T-helper 1 cell (primary cell): ENCODE measurements at regions not wholly inside any gene's neighbourhood (a gene's known extent, or its start where the extent isn't known, plus 50 kb on each side); places are given as distances from the start of the nearest gene placed in this dataset.
"Not testable (repeated sequence)": the region's sequence is repeated elsewhere in the genome, so short reads cannot be mapped to it uniquely, and the experiment has no call there.

Experiments used
- DNase-seq, 5 donors: peaks; one replicate each; pipeline ENCODE4 v3.0.0-alpha.2; 2012 to 2020

DNA sequence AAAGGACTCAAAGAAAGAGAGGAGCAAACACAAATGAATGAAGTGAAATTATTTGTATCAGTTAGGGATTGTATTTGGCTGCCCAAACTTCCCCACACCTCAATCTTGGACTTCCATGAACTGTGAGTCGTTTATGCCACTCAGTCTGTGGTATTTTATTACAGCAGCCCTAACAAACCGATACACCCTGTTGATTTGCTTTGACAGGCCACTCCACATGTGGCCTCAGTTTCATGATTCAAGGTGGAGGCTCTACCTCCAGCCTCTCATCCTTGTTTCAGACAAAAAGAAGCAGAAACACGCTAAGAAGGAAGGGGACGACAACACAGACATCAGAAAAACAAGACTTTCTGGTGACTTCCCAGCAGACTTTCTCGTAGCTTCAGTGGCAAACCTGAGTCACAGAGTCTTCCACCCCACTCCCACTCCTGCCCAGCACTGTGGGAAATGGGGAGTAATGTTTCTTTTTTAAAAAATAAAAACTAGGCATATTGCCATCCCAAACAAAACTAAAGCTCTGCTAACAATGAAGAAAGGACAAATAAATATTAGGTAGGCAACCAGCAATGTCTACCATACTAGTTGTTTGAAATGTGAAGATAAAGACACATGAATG, 52.2 kb upstream of the ABCA1 start:
- DNase-seq = no peak

- DNase-seq = no peak
These were observed 53.7 kb upstream of the ABCA1 start for GRCh38 chr9:104981543-104982129.

DNA sequence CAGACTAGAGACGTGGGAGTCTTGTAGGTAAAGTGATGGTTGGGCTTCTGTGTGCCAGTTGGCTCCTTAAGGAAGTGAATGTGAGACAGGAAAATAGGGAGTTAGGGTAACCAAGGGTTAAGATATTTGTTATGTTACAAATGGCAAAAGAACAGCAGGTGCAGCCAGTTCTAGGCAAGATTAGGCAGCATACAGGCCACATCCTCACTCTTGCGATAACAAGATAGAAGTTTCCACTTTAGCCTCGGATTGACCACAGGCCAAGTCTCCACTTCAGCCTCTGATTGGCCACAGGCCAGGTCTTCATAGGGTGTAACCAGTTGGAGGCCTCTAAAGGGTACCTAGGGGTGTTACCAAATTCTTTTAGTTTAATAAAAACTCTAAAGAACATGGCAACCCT, 54.6 kb upstream of the ABCA1 start:
- DNase-seq = no peak

GRCh38 chr9:104983491-104983890, 55.5 kb upstream of the ABCA1 start:
- no peak for DNase-seq

DNA sequence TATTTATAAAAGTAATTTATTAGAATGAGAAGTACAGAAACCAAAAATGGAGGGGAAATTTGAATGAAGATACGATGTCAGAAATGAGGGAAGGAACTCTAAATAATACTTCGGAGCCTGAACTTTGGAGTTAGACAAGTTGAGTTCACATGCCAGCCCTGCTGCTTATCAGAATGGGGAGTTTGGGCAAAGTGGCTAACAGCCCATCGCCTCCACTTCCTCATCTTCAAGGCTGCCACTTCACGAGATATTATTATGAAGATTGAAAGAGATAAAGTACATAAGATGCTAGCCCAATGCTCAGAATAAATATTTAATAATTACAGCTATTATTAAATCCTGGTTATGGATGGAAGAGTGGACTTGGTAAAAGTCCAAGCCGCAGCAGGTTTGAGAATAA, 56.2 kb upstream of the ABCA1 start:
- DNase-seq = no peak

DNA sequence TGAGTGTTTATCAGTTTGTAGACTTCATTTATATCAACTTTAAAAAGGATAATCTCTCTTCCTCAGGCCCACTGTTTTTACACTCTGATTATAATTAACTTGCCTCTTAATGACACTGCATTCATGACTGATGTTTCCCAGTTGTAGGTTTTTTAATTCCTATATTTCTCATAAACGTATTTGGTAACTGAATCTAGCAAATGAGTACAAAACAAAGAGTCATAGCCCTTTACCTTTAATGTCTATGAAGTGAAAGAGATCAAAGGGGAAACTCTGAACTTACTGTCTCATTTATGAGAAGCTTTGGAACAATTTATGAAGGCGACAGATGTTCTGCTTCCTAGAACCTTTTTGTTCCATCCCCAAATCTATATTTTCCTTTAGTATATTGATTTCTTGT, 56.6 kb upstream of the ABCA1 start:
- DNase-seq = no peak

DNA sequence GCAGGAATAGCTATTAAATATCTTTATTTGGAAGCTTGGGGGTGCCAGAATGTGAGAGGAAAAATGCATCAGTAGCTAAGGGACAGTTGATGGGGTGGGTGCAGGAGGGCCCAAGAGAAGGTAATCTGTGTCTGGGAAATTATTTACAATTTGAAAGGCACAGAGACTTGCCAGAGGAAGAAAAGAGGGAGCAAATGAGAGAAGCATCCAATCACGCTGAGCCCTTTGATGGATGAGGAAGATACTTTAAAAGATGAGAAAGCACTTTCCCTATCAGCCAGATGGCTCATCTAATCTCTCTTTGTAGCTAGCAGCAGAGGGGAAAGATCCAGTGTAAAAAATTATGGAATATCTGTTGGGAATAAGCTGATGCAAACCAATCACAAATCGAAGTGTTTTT, 57.0 kb upstream of the ABCA1 start:
- no peak for DNase-seq

DNA sequence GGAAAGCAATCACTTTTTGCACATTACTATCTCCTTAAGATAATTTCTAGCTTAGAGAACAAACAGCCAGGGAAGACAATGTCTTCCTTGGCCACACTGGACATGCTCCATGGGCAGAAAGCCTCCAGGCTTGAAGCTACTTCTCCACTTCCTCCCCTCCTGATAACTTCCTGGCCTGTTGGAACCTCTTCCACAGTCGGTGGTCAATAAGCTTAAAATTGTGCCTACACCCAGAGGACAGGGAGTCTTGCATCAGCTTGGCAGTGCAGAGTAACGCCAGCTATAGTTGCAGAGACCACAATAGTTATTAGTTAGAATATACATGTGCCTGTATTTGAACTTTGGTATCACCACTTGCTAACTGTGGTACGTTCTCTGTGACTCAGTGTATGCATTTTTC, 58.1 kb upstream of the ABCA1 start:
- DNase-seq = no peak

DNA sequence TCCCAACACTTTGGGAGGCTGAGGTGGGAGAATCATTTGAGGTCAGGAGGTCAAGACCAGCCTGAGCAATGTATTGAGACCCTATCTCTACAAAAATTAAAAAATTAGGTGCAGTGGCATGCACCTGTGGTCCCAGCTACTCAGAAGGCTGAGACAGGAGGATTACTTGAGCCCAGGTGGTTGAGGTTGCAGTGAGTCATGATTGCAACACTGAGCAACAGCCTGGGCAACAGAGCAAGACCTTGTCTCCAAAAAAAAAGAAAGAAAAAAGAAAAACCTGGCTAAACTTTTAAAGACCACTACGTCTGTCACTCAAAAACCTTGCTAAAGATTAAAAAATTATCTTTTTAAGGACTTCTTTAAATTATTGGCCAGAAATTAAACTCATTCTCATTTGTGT, 59.8 kb upstream of the ABCA1 start:
- DNase-seq = peak in 1 of 5 donors; percentile 59

GRCh38 chr9:104988539-104988938, 60.6 kb upstream of the ABCA1 start:
- DNase-seq = no peak

DNA sequence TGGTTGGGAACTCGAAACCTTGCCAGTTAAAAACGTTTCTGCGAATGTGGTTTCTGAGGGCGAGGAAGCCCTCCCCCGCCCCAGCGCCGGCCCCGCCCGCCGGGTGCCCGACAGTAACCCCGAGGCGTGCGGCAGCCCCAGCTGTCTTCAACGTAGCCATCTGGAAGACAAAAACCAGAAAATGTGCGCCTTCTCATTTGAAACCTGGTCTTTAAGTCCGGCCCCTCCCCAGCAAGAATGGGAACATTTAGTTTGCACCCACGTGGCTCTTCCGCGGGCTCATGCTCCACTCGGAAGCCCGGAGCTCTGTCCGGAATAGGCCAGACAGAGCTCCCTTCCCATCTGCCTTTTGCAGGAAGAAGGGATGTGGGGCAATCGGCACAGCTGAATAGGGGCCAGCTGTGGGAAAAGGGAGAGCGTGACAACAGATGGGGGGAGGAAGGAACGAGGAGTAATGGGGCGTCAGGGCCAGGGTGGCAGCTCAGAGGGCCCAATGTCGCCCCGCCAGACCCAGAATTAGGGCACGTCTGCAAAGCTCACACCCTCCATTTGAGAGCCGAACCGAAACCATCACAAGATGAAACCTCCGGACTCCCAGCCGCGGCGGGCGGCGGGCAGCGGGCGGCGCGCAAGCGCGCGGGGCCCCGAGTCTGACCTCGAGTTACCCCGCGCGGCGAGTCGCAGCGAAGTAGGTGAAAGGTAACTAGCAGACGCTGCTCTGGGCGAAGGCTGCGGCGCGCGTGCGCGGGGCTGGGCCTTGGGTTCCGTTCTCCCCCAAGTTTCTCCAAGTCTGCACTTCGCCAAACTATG, 63.4 kb upstream of the ABCA1 start:
- peak; percentile 71 to 97 (median 76) for DNase-seq

DNA sequence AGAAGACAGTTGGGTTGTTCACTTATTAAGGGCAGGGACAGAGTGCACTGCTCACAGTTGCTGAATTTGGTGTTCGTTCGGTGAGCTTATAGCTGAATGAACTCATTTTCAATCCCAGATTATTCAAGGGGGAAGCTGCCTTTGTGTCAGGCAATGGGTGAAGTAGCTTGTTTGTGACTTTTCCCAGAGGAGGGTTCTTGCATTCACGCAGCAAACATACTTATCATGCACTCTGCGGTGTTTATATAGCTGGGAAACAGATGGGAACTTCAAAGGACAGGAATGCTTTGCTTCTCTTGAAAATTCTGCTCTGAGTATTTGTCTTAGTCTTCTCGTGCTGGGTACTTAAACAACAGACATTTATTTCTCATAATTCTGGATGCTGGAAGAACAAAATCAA, 64.7 kb upstream of the ABCA1 start:
- no peak for DNase-seq

DNA sequence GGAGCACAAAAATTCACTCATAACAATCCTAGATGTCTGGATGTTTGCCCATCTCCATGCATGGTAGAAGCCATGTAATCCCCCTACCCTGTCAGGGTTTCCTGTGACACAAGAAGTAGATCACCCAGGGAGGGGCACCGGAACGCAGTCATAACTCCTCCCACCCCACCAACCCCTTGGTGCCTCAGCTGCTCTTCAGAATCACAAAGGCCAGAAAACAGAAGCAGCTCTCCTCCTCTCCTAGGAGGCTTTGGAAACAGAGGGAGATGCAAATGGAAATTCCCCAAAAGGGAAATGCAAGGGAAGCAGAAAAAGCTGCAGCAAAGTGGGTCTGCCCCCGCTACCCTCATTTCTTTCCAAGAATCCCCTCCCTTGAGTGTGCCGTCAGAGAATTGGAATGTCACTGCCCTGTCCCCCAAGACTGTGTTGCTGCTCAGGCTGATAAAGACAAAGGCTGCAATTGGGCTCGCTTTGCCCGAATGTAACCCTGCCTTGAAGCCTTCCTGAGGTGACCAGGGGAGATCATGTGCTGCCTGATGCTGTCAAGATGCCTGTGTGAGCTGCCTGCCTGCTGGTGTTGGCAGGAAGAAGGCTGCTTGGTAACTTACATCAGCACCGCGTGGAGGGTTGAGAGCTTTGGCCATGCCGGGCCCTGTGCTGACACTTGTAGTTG, 65.5 kb upstream of the ABCA1 start:
- DNase-seq = peak in 1 of 5 donors; percentile 68

DNA sequence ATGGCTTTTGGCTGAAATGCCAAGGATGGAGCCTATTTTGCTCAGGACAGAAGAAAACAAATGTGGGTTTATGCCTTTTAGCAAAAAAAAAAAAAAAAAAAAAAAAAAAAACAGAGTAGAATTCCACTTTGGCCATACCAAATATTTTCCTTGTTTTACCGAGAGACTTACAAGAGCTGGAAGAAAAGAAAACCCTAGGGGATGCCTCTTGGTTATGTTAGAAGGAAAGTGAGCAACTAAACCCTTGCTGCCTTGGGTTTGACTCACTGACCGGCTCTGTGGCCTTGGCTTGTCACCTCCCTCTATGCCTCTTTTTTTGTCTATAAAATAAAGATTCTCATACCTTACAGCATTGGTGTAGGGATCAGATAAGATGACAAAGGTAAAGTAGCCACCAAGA, 69.6 kb upstream of the ABCA1 start:
- no peak for DNase-seq

- DNase-seq = no peak
These were observed 71.2 kb upstream of the ABCA1 start for GRCh38 chr9:104999136-104999535.

- not testable (repeated sequence) for DNase-seq
These were observed 72.6 kb upstream of the ABCA1 start for GRCh38 chr9:105000529-105000928.

DNA sequence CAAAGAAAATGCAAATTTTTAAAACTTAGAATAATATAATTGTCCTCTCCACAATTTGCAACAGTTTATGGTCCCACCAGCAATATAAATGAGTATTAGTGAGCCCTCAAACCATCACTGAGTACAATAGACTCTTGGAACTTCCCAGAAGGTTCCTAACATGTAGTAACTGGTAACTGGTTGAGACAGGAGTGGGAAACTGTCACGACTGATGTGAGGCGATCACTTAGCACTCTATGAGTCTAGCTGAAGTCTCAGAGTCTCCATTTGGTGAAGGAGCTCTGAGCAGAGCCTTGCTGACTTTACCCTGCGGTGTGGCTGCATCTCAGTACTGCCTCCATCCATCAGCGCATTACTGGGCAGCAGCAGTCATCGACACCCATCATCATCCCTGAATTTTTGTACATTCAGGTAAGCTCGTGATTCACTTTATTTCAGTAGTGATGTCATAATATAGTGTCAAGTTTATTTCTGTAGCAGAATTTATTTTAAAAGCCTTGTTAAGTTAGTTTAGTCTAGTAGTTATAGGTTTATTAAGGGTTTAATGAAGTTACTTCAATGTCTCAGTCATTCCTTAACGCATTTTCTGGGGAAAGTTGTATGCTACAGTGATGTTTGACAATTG, 76.6 kb upstream of the ABCA1 start:
- no peak for DNase-seq

DNA sequence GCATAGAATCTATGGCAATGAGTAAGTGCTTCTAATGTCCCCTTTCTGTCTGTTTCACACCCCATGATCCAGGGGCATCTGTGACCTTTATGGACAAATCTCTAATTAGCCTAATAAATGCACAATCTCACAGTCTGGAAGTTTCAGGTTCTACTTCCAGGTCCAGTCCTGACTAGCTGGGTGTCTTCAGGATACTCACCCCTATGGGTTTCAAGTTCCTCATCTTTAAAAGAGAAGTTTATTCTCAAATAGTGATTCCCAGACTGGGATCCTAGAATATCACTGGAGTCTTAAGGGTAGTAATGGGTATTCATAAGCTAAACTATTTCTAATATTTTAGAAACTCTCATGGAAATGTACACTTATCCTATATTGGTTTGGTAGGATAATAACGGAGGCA, 77.2 kb upstream of the ABCA1 start:
- DNase-seq = no peak

DNA sequence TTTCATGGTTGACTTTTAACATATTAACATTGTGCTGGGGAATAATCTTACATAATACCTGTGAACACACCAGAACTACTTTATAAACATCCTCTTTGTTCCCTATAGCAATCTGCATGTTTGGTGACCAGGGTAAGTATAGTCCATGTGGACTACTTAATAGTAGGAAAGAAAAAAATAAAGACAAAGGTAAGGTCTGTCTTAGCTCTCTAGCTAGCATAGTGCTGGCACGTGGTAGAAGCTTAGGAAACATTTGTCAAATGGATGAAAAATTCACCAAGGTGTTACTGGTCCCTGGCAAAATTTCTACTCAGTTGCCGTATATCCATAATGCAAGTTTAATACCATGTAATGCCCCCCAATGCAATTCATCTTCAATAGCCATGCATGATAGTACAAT, 78.6 kb upstream of the ABCA1 start:
- DNase-seq = no peak

DNA sequence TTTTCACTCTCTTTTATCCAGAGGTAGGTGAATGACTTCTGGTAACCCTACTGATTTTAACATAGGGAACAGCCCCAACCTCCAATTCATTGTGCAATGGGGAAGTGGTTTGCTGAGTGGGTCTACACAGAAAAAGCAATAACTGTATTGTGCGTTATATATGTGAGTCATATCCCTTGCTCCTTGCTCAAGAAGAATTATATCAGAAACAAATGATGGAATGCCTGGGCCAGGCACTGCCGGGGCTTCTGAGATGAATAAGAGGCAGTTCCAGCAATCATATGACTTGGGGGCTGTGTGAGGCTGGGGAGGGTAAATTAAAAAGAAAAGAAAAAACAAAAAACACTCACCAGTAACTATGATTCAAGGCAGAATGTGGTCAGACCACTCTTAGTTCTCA, 79.2 kb upstream of the ABCA1 start:
- DNase-seq = peak in 1 of 5 donors; percentile 64

GRCh38 chr9:105010089-105010488, 82.1 kb upstream of the ABCA1 start:
- DNase-seq = not testable (repeated sequence)

GRCh38 chr9:105021917-105022316, 94.0 kb upstream of the ABCA1 start:
- peak in 1 of 5 donors; percentile 17 for DNase-seq

DNA sequence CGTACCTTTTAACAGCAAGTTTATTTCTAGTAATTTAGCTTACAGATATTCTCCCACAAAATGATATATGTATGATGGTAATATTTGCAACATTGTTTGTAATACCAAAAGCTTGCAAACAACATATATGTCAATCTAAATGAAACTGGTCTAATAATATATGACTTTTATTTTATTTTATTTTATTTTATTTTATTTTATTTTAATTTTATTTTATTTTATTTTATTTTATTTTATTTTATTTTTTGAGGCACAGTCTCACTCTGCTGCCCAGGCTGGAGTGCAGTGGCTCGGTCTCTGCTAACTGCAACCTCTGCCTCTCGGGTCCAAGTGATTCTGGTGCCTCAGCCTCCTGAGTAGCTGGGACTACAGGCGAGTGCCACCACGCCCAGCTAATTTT, 94.6 kb upstream of the ABCA1 start:
- not testable (repeated sequence) for DNase-seq
